ENCODE measurements at regions not wholly inside any gene's neighbourhood (a gene's known extent, or its start where the extent isn't known, plus 50 kb on each side); places are given as distances from the start of the nearest gene placed in this dataset.

DNA sequence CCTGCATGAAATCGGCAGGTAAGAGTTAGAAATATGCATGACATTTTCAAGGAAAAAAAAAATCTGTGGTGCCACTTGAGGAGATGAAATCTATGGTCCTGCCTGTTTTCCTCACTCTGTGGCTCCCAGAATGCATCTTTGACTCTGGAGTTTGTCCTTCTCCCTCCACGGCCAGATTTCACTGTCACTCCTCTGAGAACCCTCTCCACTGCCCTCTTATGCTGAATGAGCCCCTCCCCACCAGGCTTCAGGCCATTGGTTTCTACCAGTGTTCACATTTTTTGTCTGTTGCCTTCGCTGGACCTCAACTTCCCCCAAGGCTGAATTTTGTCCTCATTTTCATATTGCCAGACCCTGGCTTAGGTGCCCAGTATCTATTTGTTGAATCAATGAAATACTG lies 235.0 kb downstream of the ZIC5 start:
- TF ChIP-seq, protein P1, sequence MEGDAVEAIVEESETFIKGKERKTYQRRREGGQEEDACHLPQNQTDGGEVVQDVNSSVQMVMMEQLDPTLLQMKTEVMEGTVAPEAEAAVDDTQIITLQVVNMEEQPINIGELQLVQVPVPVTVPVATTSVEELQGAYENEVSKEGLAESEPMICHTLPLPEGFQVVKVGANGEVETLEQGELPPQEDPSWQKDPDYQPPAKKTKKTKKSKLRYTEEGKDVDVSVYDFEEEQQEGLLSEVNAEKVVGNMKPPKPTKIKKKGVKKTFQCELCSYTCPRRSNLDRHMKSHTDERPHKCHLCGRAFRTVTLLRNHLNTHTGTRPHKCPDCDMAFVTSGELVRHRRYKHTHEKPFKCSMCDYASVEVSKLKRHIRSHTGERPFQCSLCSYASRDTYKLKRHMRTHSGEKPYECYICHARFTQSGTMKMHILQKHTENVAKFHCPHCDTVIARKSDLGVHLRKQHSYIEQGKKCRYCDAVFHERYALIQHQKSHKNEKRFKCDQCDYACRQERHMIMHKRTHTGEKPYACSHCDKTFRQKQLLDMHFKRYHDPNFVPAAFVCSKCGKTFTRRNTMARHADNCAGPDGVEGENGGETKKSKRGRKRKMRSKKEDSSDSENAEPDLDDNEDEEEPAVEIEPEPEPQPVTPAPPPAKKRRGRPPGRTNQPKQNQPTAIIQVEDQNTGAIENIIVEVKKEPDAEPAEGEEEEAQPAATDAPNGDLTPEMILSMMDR (IDR thresholded peaks at IDR 0.05; ENCODE audit: low read depth, low read length) = no peak
- TF ChIP-seq MYC (IDR thresholded peaks at IDR 0.05; ENCODE audit: low read depth, low read length) = no peak
